PC-9 (cell line): ENCODE measurements at regions not wholly inside any gene's neighbourhood (a gene's known extent, or its start where the extent isn't known, plus 50 kb on each side); places are given as distances from the start of the nearest gene placed in this dataset.

Experiments used
- EZH2 ChIP-seq: fragments of 200-600 bp; sonication (generic); IDR thresholded peaks from 2 replicates; pipeline ENCODE4 v1.8.0; 2017; ENCODE audit warnings: antibody characterized with exemption, low read depth
- TF ChIP-seq, protein P1 (sequence below): fragments of 200-600 bp; sonication (generic); conservative IDR thresholded peaks from 2 replicates; pipeline ENCODE4 v1.6.1; 2017; ENCODE audit warnings: mixed run types, antibody characterized with exemption, mild to moderate bottlenecking, moderate library complexity

DNA sequence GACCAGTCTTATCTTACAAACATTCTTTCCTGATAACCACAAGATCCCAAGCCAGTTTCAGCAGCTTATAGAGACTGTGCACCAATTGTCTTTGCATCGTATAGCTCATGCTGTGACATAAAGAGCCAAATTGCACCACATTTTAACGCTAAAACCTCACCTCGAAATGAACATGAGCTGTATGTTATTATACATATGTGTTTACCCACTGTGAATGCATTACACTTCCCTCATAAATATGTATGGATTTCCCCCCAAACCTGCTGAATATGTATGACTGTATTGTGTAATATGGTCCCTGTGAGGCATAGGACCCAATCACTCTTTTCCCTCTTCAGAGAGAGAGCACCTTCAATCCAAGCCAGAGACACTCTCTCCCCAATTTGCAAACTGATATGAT lies 692.4 kb downstream of the NLGN4X start:
- TF ChIP-seq, protein P1, sequence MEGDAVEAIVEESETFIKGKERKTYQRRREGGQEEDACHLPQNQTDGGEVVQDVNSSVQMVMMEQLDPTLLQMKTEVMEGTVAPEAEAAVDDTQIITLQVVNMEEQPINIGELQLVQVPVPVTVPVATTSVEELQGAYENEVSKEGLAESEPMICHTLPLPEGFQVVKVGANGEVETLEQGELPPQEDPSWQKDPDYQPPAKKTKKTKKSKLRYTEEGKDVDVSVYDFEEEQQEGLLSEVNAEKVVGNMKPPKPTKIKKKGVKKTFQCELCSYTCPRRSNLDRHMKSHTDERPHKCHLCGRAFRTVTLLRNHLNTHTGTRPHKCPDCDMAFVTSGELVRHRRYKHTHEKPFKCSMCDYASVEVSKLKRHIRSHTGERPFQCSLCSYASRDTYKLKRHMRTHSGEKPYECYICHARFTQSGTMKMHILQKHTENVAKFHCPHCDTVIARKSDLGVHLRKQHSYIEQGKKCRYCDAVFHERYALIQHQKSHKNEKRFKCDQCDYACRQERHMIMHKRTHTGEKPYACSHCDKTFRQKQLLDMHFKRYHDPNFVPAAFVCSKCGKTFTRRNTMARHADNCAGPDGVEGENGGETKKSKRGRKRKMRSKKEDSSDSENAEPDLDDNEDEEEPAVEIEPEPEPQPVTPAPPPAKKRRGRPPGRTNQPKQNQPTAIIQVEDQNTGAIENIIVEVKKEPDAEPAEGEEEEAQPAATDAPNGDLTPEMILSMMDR = no peak
- TF ChIP-seq EZH2 = no peak
